GM18520 (cell line): ENCODE measurements at regions not wholly inside any gene's neighbourhood (a gene's known extent, or its start where the extent isn't known, plus 50 kb on each side); places are given as distances from the start of the nearest gene placed in this dataset.
"Not testable (repeated sequence)": the region's sequence is repeated elsewhere in the genome, so short reads cannot be mapped to it uniquely, and the experiment has no call there.

ENCODE experiments used
- ATAC-seq: cut with Tn5 transposase; IDR thresholded peaks from one replicate; pipeline ENCODE4 v1.9.1; 2021; ENCODE audit not compliant: unreplicated experiment

DNA sequence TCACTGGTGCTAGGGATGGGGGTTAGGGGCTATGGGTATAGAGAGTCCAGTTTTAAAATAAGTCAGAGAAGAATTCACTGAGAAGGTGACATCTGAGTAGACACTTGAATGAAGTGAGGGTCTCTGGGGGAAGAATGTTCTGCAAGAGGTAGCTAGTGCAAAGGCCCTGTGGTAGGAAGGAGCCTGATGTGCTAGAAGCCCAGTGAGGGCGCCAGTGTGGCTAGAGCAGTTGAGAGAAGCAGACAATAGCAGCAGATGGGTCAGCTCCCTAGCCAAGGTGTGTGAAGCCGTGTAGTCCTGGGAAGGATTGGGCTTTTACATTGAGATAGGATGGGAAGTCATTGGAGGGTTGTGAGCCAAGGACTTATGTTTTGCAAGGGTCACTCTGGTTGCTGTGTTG lies 105.8 kb upstream of the PELI1 start:
- no peak for ATAC-seq

DNA sequence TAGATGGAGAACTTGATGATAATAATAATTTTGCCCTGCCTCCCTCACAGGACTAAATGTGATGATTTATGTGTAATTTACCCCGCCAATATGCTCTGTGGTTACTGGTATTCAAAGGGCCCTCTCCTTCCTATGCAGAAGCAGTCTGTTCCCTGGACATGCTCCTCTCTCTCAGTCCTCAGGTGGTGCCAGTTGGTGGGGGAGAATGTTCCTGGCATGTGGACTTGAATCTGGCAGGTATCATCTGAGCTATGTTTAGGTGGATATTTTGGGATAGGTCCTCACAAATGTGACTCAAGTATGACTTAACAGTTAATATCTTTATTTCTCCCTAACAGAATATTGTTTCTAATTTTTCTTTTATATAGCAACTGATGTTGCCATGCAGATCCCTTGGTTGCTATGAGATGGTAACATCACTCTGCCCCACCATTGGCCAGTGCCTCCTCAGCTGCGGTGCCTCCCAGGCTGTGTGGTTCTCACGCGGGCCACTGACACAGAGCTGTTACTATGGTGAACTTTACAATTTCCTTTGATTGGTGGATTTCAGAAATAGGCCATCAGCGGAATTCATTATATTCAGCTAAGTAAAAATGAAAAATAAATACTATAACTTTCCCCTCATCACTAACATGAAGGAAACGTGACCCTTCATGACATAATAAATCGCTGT lies 106.7 kb upstream of the PELI1 start:
- ATAC-seq, result no peak

DNA sequence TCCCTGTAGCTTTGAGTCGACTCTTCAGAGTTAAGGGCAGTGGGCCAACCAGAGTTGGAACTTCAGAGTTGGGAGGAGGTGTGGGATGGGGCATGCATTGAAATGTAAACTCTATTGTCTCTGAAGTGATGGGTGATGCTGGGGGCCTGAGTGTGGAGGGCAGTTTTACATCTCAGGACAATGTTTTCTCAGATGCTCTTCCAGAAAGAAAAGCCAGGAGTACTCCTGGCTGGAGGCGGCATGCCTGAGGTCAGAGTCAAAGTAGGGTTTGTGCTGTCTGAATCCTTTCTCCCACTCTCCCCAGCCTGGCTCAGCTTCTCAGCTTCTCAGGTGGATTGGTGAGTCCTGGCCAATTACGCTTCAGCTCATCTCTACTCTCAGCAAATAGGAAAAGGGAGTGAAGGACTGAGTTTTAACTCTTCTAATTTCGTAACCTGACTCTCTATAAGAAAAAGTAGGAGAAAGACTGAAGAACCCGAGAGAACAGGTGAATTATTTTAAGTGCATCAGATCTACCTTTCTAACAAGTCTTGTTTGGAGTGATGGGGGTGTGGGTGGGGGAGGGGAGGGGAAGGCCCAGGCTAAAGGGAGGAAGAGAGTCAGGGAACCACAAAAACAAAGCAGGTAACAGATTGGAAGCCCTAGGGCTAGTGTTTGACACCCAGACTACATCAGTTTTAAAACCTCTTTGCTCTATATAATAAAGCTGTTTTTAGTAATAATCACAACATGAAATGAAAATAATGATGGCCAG lies 107.5 kb upstream of the PELI1 start:
- no peak for ATAC-seq

DNA sequence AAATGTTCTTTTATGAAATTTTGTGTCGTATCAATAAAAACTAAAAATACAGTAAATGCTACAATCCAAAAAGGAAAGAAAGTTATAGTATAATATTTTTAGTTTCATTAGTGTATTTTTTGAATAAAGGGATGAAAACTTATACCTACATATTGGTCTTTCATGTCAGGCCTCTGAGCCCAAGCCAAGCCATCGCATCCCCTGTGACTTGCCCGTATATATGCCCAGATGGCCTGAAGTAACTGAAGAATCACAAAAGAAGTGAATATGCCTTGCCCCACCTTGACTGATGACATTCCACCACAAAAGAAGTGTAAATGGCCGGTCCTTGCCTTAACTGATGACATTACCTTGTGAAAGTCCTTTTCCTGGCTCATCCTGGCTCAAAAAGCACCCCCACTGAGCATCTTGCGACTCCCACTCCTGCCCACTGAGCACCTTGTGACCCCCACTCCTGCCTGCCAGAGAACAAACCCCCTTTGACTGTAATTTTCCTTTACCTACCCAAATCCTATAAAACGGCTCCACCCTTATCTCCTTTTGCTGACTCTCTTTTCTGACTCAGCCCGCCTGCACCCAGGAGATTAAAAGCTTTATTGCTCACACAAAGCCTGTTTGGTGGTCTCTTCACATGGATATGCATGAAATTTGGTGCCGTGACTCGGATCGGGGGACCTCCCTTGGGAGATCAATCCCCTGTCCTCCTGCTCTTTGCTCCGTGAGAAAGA lies 108.2 kb upstream of the PELI1 start:
- not testable (repeated sequence) for ATAC-seq

DNA sequence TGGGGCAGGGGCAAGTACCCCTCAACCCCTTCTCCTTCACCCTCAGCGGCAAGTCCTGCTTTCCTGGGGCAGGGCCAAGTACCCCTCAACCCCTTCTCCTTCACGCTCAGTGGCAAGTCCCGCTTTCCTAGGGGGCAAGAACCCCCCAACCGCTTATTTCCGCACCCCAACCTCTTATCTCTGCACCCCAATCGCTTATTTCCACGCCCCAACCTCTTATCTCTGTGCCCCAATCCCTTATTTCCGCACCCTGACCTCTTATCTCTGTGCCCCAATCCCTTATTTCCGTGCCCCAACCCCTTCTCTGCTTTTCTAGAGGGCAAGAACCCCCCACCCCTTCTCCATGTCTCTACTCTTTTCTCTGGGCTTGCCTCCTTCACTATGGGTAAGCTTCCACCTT lies 109.2 kb upstream of the PELI1 start:
- not testable (repeated sequence) for ATAC-seq

DNA sequence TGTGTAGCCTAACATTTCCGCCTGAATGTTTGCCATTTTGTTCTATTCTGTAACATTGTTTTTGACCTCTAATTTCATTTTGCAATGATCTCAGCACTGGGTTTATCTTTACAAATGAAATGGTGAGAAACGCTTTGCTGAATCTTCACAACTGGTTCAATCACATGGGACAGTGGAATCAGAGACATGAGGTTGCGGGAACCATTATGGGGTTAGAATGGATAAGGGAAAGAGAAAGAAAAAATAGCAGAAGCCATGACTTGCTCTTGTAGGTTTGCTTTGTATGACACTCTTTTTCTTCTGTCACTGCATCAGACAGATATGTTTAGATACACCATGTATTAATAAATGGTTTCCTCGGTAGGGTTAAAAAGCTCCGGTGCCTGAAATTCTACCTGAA lies 114.3 kb upstream of the PELI1 start:
- ATAC-seq, result no peak

DNA sequence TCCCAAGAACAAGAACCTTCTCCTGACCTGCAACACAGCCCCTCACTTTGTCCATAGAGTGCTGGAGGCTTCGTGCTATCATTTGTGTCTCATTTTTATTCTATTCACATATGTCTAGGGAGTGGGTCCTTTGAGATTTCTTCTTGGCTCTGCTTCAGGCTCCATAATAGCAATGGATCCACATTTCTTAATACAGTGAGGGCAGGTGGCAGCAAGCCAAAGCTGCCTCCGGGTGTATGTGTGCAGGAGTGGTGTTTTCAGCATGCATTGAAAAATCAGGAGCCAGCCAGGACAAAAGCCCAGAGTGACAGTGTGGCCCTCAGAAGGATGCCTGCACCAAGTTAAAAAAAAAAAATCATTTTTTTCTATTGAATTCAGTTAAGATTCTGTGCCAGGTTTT lies 115.1 kb upstream of the PELI1 start:
- ATAC-seq, result no peak

DNA sequence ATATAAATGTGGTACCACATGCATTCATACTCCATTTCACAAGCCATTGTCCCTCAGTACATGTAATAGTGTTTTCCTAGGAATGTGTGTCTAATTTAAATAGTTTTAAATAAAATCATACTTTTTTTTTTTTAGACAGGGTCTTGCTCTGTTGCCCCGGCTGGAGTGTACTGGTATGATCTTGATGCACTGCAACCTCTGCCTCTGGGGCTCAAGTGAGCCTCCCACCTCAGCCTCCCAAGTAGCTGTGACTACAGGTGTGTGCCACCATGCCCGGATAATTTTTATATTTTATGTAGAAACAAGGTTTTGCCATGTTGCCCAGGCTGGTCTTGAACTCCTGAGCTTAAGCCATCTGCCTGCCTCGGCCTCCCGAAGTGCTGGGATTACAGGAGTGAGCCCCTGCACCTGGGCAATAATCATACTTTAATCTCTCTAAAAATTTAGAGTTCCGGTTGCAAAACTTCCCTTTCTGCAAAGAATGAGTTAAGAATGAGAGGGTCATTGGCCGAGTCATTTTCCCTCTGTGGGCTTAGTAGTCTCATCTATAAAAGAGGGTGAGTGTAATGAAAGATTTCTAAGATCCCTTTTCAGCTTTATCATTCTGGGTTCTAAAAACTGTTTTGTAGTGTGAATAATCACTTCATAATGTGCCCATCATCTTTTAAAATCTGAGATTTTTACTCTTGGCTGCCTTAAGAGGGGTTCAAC lies 116.0 kb upstream of the PELI1 start:
- ATAC-seq, result no peak

DNA sequence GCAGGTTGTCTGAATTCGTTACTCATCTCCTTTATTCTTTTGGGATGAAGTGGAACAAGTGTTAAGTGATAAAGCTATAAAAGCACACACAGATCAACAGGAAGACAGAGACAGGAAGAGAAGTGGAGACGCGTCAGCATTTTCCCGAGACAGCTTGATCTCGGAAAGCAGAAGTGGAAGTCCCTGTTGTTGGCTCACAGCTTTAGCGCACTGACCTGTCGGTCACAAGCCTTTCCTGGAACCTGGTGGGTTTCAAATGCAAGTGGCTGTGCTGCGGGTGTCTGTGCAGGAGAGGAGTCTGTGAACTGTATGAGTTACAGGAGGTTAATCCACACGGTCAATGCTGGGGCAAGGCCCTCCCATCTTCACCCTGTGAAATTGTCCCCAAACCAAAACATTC lies 116.6 kb upstream of the PELI1 start:
- peak; percentile 87 for ATAC-seq

DNA sequence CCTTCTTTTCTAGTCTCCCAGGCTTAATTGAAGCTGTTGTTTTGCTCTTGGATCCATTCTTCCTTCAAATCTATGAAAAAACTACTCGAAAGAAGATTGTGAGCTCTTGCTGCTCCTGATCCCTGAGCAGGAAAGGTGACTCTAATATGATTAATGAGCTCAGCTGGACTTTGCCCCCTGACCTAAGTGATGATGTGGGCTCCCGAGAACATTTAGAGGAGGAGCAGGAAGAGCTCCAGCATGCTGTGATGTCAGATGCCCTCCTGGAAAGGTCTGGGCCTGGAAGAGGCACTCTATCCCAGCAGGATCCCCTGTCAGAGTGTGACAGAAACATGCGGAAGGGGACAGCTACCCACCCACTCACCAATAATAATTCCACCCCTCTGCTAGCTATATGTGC lies 117.9 kb upstream of the PELI1 start:
- no peak for ATAC-seq

DNA sequence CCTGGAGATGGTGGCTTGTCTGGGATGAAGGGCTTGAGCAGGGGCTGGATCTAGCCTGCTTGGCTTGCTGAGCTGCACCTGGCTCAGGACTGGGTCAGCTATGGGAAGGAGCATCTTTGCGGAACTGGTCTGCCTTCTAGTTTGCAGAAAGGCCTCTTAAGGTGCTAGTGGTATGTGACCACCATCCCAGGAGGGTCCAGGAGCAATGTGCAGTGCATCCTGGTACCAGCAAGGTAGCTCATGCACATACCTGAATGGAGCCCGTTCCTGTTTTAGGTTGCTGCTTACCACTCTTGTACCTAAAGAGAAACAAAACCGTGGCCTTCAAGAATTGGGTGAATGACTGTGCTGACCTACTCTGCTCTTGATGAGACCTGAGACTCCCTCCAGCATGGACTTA lies 118.6 kb upstream of the PELI1 start:
- no peak for ATAC-seq

DNA sequence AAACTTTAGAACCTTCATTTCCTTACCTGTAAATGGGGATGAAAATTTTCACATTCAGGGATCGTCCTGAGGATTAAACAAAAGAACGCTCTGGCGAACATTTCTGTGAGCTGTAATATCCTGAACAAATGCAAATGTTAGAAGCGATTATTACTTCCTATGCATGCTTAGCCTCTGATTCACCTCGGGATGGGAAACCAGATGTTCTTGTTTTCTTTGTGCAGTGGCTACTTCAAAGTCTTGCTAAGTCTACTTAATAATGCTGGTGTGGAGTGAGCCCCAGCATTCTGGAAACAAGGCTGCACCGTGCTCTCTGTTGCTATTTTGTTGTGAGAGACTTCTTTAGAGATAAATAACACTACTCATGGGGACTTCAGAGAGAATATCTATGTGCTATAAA lies 119.1 kb upstream of the PELI1 start:
- no peak for ATAC-seq

DNA sequence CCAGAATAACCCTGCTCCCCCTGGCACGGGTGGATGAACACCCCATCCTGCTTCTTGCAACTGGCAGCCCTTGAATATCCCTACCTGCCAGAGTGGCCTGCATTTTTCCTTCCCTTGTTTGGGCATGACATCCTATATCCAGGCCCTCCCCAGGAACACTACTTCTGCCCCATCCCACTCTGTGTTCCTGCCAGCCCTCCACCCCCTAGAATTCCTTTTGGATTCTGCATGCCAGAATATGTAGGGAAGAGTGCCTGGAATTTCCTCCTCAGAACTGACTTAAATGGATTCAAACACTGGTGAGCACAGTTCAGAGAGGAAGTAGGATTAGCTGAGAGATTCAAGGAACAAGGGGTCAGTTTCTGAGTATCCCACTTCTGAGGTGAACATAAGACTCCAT lies 123.5 kb upstream of the PELI1 start:
- no peak for ATAC-seq

DNA sequence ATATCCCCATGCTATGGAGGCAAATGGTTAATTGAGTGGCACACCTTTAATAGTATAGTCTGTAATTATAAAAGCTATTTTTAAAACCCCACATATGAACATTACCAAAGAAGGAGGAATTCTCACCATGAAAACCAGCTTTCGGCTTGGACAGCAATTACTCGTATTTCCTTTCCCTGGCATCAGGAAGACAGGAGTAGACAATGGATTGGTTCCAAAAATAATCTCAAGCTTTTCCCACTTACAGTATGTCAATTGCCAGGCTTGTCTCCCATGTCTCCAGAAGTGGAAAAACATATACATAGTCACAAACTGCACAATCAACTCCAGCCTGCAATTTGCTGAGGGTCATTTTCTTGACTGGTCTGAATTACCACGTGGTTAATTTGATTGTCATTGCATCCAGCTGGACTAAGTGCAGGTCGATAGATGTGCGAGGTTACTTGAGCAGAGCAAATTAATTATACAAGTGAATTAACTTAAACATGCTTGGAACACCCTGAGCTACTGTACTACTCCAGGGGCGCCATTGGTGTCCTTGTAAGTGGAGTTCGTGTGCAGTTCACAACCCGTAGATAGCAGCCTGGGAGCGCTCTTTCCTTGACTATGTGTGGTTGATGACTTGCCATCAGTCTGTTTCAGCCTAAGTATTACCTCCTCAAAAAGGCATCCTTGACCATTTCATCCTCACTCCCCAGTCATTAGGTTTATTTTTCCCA lies 124.3 kb upstream of the PELI1 start:
- ATAC-seq, result no peak

DNA sequence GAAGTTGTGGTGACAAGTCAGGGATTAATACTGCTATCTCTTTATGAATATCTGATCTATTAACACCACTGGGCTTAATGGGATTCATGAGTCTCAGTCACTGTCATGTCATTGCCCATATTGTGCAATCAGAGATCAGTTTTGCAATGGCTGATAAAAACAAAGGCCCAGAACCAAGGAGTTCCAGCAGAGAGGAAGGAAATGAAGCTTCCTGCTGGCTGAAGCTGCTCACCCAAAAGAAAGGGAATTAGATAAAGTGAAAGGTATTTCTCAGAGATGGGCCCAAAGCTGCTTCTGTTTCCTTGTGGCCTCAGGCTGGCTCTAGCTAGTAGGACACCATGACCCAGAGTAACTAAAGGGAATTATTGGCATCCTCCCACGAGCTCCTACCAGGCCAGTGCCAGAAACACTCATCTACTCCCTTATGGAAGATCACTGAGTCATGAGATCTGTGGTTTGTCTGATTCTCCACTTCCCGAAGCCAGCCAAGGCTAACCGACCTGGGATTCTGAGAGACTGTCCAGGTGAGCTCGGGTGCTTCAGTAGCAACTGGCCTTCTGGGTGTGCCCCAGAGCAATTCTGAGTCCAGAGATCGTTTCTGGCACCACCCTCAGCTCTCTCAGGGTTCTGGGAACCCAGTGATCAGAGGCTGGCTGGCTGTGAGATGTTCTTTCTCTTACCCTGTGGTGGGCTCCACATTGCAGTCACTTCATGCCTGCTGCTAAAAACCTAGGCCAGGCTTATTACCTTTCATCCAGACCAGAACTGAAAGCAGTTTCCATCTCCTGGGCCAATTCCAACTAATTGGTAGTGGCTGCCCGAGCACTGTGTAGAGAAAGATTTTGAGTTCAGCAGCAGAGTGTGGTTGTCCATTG lies 129.5 kb upstream of the PELI1 start:
- no peak for ATAC-seq

DNA sequence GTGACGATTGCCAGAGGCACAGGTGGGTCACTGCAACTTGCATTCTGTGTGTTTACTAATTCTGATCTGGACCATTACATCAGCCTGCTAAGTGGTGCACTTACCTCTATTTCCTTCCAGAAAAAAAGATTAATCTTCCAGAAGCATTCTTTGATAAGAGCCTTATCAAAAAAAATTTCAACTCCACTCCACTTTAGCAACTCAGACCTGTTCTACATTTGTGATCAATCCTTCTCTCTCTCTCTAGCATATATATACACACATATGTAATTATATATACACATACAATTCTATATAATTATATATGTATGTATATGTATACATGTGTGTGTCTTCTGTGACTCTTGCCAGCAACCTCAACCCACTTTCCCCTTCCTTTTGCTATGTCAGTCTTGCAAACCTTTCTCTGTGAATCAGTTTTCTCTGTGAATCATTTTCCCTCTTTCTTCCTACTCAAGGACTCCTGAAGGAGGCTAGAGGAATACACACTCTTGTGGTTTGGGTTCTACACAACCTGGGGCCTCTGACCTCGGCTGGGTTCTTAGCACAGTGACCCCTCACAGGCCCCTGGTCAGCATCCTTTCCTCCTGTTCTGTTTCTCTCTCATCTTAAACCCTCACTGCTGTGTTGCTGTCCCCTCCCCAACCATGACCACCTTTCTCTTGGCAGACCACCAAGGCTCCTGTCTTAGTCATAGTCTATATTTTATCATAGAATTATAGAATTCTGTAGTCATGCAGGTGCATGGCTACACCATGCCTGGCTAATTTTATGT lies 130.4 kb upstream of the PELI1 start:
- ATAC-seq, result no peak

DNA sequence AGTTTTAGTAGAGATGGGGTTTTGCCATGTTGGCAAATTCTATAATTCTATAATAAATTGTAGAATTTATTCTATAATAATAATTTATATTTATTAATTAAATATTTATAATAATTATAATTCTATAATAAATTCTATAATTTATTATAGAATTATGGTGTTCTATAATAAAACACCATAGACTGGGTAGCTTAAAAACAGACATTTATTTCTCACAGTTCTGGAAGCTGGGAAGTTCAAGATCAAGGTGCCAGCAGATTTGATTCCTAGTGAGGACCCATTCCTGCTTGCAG lies 130.9 kb upstream of the PELI1 start:
- ATAC-seq, result no peak

DNA sequence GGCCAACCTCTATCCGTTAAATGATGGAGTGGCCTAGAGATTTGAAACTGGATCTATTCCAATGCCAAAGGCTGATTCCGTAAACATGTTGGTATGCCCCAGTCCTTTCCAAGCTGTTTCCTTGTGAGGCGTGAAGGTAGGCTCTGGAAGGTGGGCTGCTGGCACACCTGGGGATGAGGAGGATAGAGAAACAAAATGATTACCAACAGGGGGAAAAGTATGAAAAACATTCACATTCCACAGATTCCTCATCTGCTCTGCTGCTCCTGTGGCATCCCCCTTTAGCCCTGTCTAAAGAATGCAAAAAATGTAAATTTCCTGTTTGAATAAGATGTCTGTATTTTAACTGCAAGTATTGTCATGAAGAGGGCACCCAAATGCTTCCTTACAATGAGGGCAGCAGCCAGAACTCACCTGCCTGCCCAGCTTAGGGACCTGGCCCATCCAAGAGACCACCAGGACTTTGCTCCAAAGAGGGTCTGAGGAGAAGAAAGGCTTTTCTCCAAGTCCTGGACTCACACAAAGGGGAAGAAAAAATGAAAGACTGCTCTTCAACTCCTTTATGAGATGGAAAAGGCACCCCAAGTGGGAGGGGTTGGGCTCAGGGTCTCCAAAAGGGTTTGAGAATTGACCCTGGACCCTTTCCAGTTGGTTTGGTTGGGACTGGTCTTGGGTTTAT lies 132.3 kb upstream of the PELI1 start:
- ATAC-seq, result no peak
